WTC11 (cell line): ENCODE measurements at regions not wholly inside any gene's neighbourhood (a gene's known extent, or its start where the extent isn't known, plus 50 kb on each side); places are given as distances from the start of the nearest gene placed in this dataset.

ENCODE experiments used
- ATAC-seq: fragments of 200-7000 bp; cut with Tn5 transposase; 2 replicates; pipeline ENCODE4 v1.10.0; 2021; ENCODE audit warnings: mild to moderate bottlenecking, moderate library complexity
- CTCF ChIA-PET: fragments of 300-600 bp; sonication (Branson Sonifier 250); formaldehyde crosslinking; loops from one replicate; lab custom pipeline; 2021; ENCODE audit warnings: antibody characterized with exemption; lab: Charles Lee
- POLR2A ChIA-PET: fragments of 350-600 bp; sonication (Branson Sonifier 250); formaldehyde crosslinking; loops from one replicate; lab custom pipeline; 2021; ENCODE audit warnings: antibody characterized with exemption; lab: Charles Lee
- DNase-seq: peaks from one replicate; pipeline ENCODE4 v3.0.0; 2021; ENCODE audit warnings: low spot score
- H3K27ac Mint-ChIP-seq: 2 replicates; pipeline ENCODE4 v1.8.0; 2021; ENCODE audit warnings: mixed read lengths
- H3K27me3 Mint-ChIP-seq: 2 replicates; pipeline ENCODE4 v1.8.0; 2021; ENCODE audit warnings: low read depth, mild to moderate bottlenecking, moderate library complexity, mixed read lengths
- H3K36me3 Mint-ChIP-seq: 2 replicates; pipeline ENCODE4 v1.8.0; 2021; ENCODE audit warnings: mixed read lengths
- H3K4me1 Mint-ChIP-seq: 2 replicates; pipeline ENCODE4 v1.8.0; 2022; ENCODE audit warnings: mixed read lengths
- H3K4me3 Mint-ChIP-seq: 2 replicates; pipeline ENCODE4 v1.8.0; 2021; ENCODE audit warnings: mild to moderate bottlenecking, moderate library complexity, mixed read lengths
- H3K9me3 Mint-ChIP-seq: 2 replicates; pipeline ENCODE4 v1.8.0; 2021; ENCODE audit warnings: mixed read lengths
- ARID4B ChIP-seq: sonication (generic); formaldehyde crosslinking; IDR thresholded peaks from 2 replicates; pipeline ENCODE4 v1.8.0; 2023; ENCODE audit warnings: missing genetic modification reagents, mild to moderate bottlenecking, borderline replicate concordance
- CTCF ChIP-seq: fragments of 200-600 bp; IDR thresholded peaks from 2 replicates; pipeline ENCODE4 v1.8.0; 2022; ENCODE audit warnings: antibody characterized with exemption
- E2F5 ChIP-seq: sonication (generic); formaldehyde crosslinking; IDR thresholded peaks from 2 replicates; pipeline ENCODE4 v1.8.1; 2022; ENCODE audit warnings: mild to moderate bottlenecking, moderate library complexity, missing genetic modification reagents
- FOXK1 ChIP-seq: sonication (generic); formaldehyde crosslinking; IDR thresholded peaks from 2 replicates; pipeline ENCODE4 v1.8.0; 2022; ENCODE audit warnings: mild to moderate bottlenecking, moderate library complexity, missing genetic modification reagents
- IRF2 ChIP-seq: sonication (generic); formaldehyde crosslinking; IDR thresholded peaks from 2 replicates; pipeline ENCODE4 v1.8.0; 2022; ENCODE audit warnings: low read depth, missing genetic modification reagents, borderline replicate concordance
- NFYB ChIP-seq: sonication (generic); formaldehyde crosslinking; conservative IDR thresholded peaks from 2 replicates; pipeline ENCODE4 v1.8.0; 2022; ENCODE audit warnings: low read depth, missing genetic modification reagents
- RELA ChIP-seq: sonication (generic); formaldehyde crosslinking; IDR thresholded peaks from 2 replicates; pipeline ENCODE4 v1.8.1; 2022; ENCODE audit warnings: missing genetic modification reagents, mild to moderate bottlenecking, borderline replicate concordance
- TCF7 ChIP-seq: sonication (generic); formaldehyde crosslinking; IDR thresholded peaks from 2 replicates; pipeline ENCODE4 v1.8.0; 2022; ENCODE audit warnings: mild to moderate bottlenecking, low read depth, missing genetic modification reagents, moderate library complexity
- TEAD1 ChIP-seq: sonication (generic); formaldehyde crosslinking; IDR thresholded peaks from 2 replicates; pipeline ENCODE4 v1.8.0; 2022; ENCODE audit warnings: mild to moderate bottlenecking, missing genetic modification reagents
- TP53 ChIP-seq: sonication (generic); formaldehyde crosslinking; IDR thresholded peaks from 2 replicates; pipeline ENCODE4 v1.8.1; 2023; ENCODE audit warnings: mild to moderate bottlenecking, missing genetic modification reagents
- ZBTB43 ChIP-seq: sonication (generic); formaldehyde crosslinking; IDR thresholded peaks from 2 replicates; pipeline ENCODE4 v1.8.1; 2023; ENCODE audit warnings: mild to moderate bottlenecking, missing genetic modification reagents
- ZNF138 ChIP-seq: sonication (generic); formaldehyde crosslinking; conservative IDR thresholded peaks from 2 replicates; pipeline ENCODE4 v1.8.1; 2022; ENCODE audit warnings: mild to moderate bottlenecking, moderate library complexity, missing genetic modification reagents
- ZNF416 ChIP-seq: fragments of 250-450 bp; sonication (Bioruptor Pico); IDR thresholded peaks from 2 replicates; pipeline ENCODE4 v1.9.0; 2021; ENCODE audit warnings: mild to moderate bottlenecking, inconsistent platforms
- TF ChIP-seq, protein P1 (sequence below): fragments of 250-450 bp; sonication (Bioruptor Pico); IDR thresholded peaks from 2 replicates; pipeline ENCODE4 v1.9.0; 2021; ENCODE audit warnings: moderate library complexity, mild to moderate bottlenecking, inconsistent platforms, borderline replicate concordance
- TF ChIP-seq, protein P2 (sequence below): sonication (generic); formaldehyde crosslinking; conservative IDR thresholded peaks from 2 replicates; pipeline ENCODE4 v1.8.1; 2022; ENCODE audit warnings: mild to moderate bottlenecking, missing genetic modification reagents
- TF ChIP-seq, protein P3 (sequence below): sonication (generic); formaldehyde crosslinking; IDR thresholded peaks from 2 replicates; pipeline ENCODE4 v1.8.1; 2022; ENCODE audit warnings: low read depth, missing genetic modification reagents, borderline replicate concordance
- TF ChIP-seq, protein P4 (sequence below): sonication (generic); formaldehyde crosslinking; IDR thresholded peaks from 2 replicates; pipeline ENCODE4 v1.8.1; 2022; ENCODE audit warnings: mild to moderate bottlenecking, missing genetic modification reagents, moderate library complexity, borderline replicate concordance

- TF ChIP-seq, protein P1, sequence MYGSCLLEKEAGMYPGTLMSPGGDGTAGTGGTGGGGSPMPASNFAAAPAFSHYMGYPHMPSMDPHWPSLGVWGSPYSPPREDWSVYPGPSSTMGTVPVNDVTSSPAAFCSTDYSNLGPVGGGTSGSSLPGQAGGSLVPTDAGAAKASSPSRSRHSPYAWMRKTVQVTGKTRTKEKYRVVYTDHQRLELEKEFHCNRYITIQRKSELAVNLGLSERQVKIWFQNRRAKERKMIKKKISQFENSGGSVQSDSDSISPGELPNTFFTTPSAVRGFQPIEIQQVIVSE (CRISPR knock-in tag), result no peak
- TF ChIP-seq ZBTB43 (CRISPR knock-in tag) (no peak), ARID4B (CRISPR knock-in tag) (no peak), ZNF138 (CRISPR knock-in tag) (no peak), FOXK1 (no peak), ZNF416 (CRISPR knock-in tag) (no peak)
These were observed 99.4 kb downstream of the HFE start (continued) for GRCh38 chr6:26186652-26187051.

- ATAC-seq, result no peak
- Mint-ChIP-seq H3K9me3 (no peaks in the 10 kb centered on the region), H3K36me3 (no peaks in the 10 kb centered on the region)
- no peak for TF ChIP-seq TP53
- TF ChIP-seq TCF7 (CRISPR knock-in tag), result no peak
- no peak for TF ChIP-seq E2F5 (CRISPR knock-in tag)
- no peak for TF ChIP-seq IRF2
- TF ChIP-seq TEAD1 (CRISPR knock-in tag), result no peak
- no peak for TF ChIP-seq CTCF
- TF ChIP-seq, protein P2, sequence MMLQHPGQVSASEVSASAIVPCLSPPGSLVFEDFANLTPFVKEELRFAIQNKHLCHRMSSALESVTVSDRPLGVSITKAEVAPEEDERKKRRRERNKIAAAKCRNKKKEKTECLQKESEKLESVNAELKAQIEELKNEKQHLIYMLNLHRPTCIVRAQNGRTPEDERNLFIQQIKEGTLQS, result no peak
- TF ChIP-seq RELA (CRISPR knock-in tag), result no peak
- TF ChIP-seq, protein P1 (CRISPR knock-in tag), result no peak
- TF ChIP-seq, protein P3, sequence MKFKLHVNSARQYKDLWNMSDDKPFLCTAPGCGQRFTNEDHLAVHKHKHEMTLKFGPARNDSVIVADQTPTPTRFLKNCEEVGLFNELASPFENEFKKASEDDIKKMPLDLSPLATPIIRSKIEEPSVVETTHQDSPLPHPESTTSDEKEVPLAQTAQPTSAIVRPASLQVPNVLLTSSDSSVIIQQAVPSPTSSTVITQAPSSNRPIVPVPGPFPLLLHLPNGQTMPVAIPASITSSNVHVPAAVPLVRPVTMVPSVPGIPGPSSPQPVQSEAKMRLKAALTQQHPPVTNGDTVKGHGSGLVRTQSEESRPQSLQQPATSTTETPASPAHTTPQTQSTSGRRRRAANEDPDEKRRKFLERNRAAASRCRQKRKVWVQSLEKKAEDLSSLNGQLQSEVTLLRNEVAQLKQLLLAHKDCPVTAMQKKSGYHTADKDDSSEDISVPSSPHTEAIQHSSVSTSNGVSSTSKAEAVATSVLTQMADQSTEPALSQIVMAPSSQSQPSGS (CRISPR knock-in tag), result no peak
- TF ChIP-seq NFYB (CRISPR knock-in tag), result no peak
- TF ChIP-seq, protein P4, sequence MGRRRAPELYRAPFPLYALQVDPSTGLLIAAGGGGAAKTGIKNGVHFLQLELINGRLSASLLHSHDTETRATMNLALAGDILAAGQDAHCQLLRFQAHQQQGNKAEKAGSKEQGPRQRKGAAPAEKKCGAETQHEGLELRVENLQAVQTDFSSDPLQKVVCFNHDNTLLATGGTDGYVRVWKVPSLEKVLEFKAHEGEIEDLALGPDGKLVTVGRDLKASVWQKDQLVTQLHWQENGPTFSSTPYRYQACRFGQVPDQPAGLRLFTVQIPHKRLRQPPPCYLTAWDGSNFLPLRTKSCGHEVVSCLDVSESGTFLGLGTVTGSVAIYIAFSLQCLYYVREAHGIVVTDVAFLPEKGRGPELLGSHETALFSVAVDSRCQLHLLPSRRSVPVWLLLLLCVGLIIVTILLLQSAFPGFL, result no peak
- TF ChIP-seq, all 79 proteins: peak for 0
- POLR2A ChIA-PET, result interaction anchor here (0.6 to 9.1 kb wide), 13 partner anchors 9 to 154 kb away, joined by 3 to 471 read pairs (median 9); a partner anchor contains a TSS
- Mint-ChIP-seq H3K27ac (peak overlapping the region; percentile 100), H3K27me3 (no peaks in the 10 kb centered on the region), H3K4me1 (peaks cover 50% of the 10 kb centered on the region), H3K4me3 (peak overlapping the region; percentile 87)
- DNase-seq, result no peak
- CTCF ChIA-PET, result no interaction called here
These were observed 100.1 kb downstream of the HFE start for GRCh38 chr6:26187292-26187691.
